SH-SY5Y (cell line): ENCODE measurements at regions not wholly inside any gene's neighbourhood (a gene's known extent, or its start where the extent isn't known, plus 50 kb on each side); places are given as distances from the start of the nearest gene placed in this dataset.

Experiments used
- GATA2 ChIP-seq: IDR thresholded peaks from 2 replicates; pipeline ENCODE4 v1.6.1; 2011; ENCODE audit warnings: mild to moderate bottlenecking, low read depth, low read length
- GATA3 ChIP-seq: IDR thresholded peaks from 2 replicates; pipeline ENCODE4 v1.6.1; 2011; ENCODE audit warnings: low read depth, mild to moderate bottlenecking, low read length, moderate library complexity

GRCh38 chr18:41121116-41121826, 833.8 kb upstream of the PIK3C3 start:
- TF ChIP-seq GATA2 (no peak), GATA3 (no peak)
